Stimulated activated CD4-positive, alpha-beta T cell treated with anti-CD3 and anti-CD28 coated beads, TNF-alpha, amount 100 ng/mL, for 1 hour (primary cell): ENCODE measurements at regions not wholly inside any gene's neighbourhood (a gene's known extent, or its start where the extent isn't known, plus 50 kb on each side); places are given as distances from the start of the nearest gene placed in this dataset.

ENCODE experiments used
- DNase-seq, 3 donors: peaks; one replicate each; pipeline ENCODE4 v3.0.0-alpha.2; 2020; ENCODE audit warnings: low read depth in 3 of 3, low spot score in 1 of 3

GRCh38 chr19:31164791-31165251 lies 184.4 kb downstream of the TSHZ3 start:
- DNase-seq, result no peak

GRCh38 chr19:31160336-31160926 lies 188.8 kb downstream of the TSHZ3 start:
- no peak for DNase-seq

- no peak for DNase-seq
Measured at GRCh38 chr19:31154021-31154420, 195.2 kb downstream of the TSHZ3 start.

GRCh38 chr19:31152906-31153305 lies 196.3 kb downstream of the TSHZ3 start:
- DNase-seq, result no peak

GRCh38 chr19:31149441-31149941 lies 199.7 kb downstream of the TSHZ3 start:
- DNase-seq, result no peak

- DNase-seq, result no peak
Measured at GRCh38 chr19:31148671-31149070, 200.6 kb downstream of the TSHZ3 start.

- no peak for DNase-seq
Measured at GRCh38 chr19:31147234-31147633, 202.0 kb downstream of the TSHZ3 start.

- DNase-seq, result no peak
Measured at GRCh38 chr19:31146546-31147183, 202.6 kb downstream of the TSHZ3 start.

GRCh38 chr19:31146015-31146414 lies 203.2 kb downstream of the TSHZ3 start:
- DNase-seq, result no peak

GRCh38 chr19:31145007-31145406 lies 204.2 kb downstream of the TSHZ3 start:
- no peak for DNase-seq

GRCh38 chr19:31144075-31144870 lies 205.0 kb downstream of the TSHZ3 start:
- no peak for DNase-seq

- no peak for DNase-seq
Measured at GRCh38 chr19:31141301-31141700, 207.9 kb downstream of the TSHZ3 start.

GRCh38 chr19:31140717-31141116 lies 208.5 kb downstream of the TSHZ3 start:
- no peak for DNase-seq

- DNase-seq, result no peak
Measured at GRCh38 chr19:31139871-31140505, 209.2 kb downstream of the TSHZ3 start.

GRCh38 chr19:31138077-31138476 lies 211.2 kb downstream of the TSHZ3 start:
- DNase-seq, result no peak

GRCh38 chr19:31135841-31136240 lies 213.4 kb downstream of the TSHZ3 start:
- no peak for DNase-seq

GRCh38 chr19:31132753-31133110 lies 216.5 kb downstream of the TSHZ3 start:
- no peak for DNase-seq

GRCh38 chr19:31128291-31128690 lies 220.9 kb downstream of the TSHZ3 start:
- DNase-seq, result no peak

GRCh38 chr19:31127134-31127967 lies 221.9 kb downstream of the TSHZ3 start:
- no peak for DNase-seq

- no peak for DNase-seq
Measured at GRCh38 chr19:31126236-31126635, 223.0 kb downstream of the TSHZ3 start.

- DNase-seq, result no peak
Measured at GRCh38 chr19:31125071-31125470, 224.2 kb downstream of the TSHZ3 start.
